Progenitor cell of endocrine pancreas (in vitro differentiated cells): ENCODE measurements at regions not wholly inside any gene's neighbourhood (a gene's known extent, or its start where the extent isn't known, plus 50 kb on each side); places are given as distances from the start of the nearest gene placed in this dataset.
A peak's percentile ranks its signal among the peaks of the same experiment; 100 is the strongest.

Source experiments
- DNase-seq: peaks from one replicate; pipeline ENCODE4 v3.0.0; 2021; ENCODE audit warnings: low spot score; ENCODE audit not compliant: unreplicated experiment
- H3K27ac Mint-ChIP-seq: 2 replicates; pipeline ENCODE4 v1.8.0; 2021; ENCODE audit warnings: mild to moderate bottlenecking, moderate library complexity, mixed read lengths
- H3K27me3 Mint-ChIP-seq: 2 replicates; pipeline ENCODE4 v1.8.0; 2021; ENCODE audit warnings: mixed read lengths
- H3K36me3 Mint-ChIP-seq: 2 replicates; pipeline ENCODE4 v1.8.0; 2022; ENCODE audit warnings: mixed read lengths; ENCODE audit not compliant: insufficient read depth
- H3K4me1 Mint-ChIP-seq: 2 replicates; pipeline ENCODE4 v1.8.0; 2021; ENCODE audit warnings: low read depth, mixed read lengths
- H3K4me3 Mint-ChIP-seq: 2 replicates; pipeline ENCODE4 v1.8.0; 2021; ENCODE audit warnings: low read depth, mild to moderate bottlenecking, moderate library complexity, mixed read lengths
- H3K9me3 Mint-ChIP-seq: 2 replicates; pipeline ENCODE4 v1.8.0; 2021; ENCODE audit warnings: low read depth, mixed read lengths
- CTCF ChIP-seq: fragments of 200-600 bp; sonication (generic); IDR thresholded peaks from one replicate; pipeline ENCODE4 v1.5.0; 2021; ENCODE audit warnings: antibody characterized with exemption, mild to moderate bottlenecking; ENCODE audit not compliant: unreplicated experiment

GRCh38 chr3:165283328-165283727 is 87.1 kb upstream of the SLITRK3 start:
- TF ChIP-seq CTCF: no peak
- no peak overlapping the region for H3K4me3 Mint-ChIP-seq
- no peak for DNase-seq
- no peak overlapping the region for H3K27ac Mint-ChIP-seq
- no peaks in the 10 kb centered on the region for H3K27me3 Mint-ChIP-seq
- H3K9me3 Mint-ChIP-seq: peaks cover 1% of the 10 kb centered on the region
- H3K4me1 Mint-ChIP-seq: peaks cover 9% of the 10 kb centered on the region
- no peaks in the 10 kb centered on the region for H3K36me3 Mint-ChIP-seq

GRCh38 chr3:165279471-165279870 is 83.3 kb upstream of the SLITRK3 start:
- peaks cover 9% of the 10 kb centered on the region for H3K4me1 Mint-ChIP-seq
- H3K27ac Mint-ChIP-seq: no peak overlapping the region
- peaks cover 17% of the 10 kb centered on the region for H3K9me3 Mint-ChIP-seq

GRCh38 chr3:165273411-165273810 is 77.2 kb upstream of the SLITRK3 start:
- H3K4me1 Mint-ChIP-seq: peaks cover 3% of the 10 kb centered on the region
- no peaks in the 10 kb centered on the region for H3K27me3 Mint-ChIP-seq
- no peaks in the 10 kb centered on the region for H3K36me3 Mint-ChIP-seq
- DNase-seq: no peak
- no peak for TF ChIP-seq CTCF
- H3K4me3 Mint-ChIP-seq: no peak overlapping the region
- no peak overlapping the region for H3K27ac Mint-ChIP-seq
- H3K9me3 Mint-ChIP-seq: peaks cover 21% of the 10 kb centered on the region

More at GRCh38 chr3:165279471-165279870, 83.3 kb upstream of the SLITRK3 start:
- no peaks in the 10 kb centered on the region for H3K36me3 Mint-ChIP-seq
- no peak overlapping the region for H3K4me3 Mint-ChIP-seq
- DNase-seq: no peak
- TF ChIP-seq CTCF: no peak
- H3K27me3 Mint-ChIP-seq: no peaks in the 10 kb centered on the region

GRCh38 chr3:165259541-165260193 is 63.5 kb upstream of the SLITRK3 start:
- Mint-ChIP-seq H3K27ac (peak overlapping the region; percentile 39), H3K4me3 (no peak overlapping the region), H3K9me3 (no peaks in the 10 kb centered on the region), H3K4me1 (peaks cover 2% of the 10 kb centered on the region), H3K27me3 (no peaks in the 10 kb centered on the region), H3K36me3 (no peaks in the 10 kb centered on the region)
- TF ChIP-seq CTCF: no peak
- DNase-seq: no peak

GRCh38 chr3:165256554-165257065 is 60.4 kb upstream of the SLITRK3 start:
- Mint-ChIP-seq H3K9me3 (no peaks in the 10 kb centered on the region), H3K36me3 (no peaks in the 10 kb centered on the region), H3K27ac (no peak overlapping the region), H3K27me3 (no peaks in the 10 kb centered on the region), H3K4me3 (no peak overlapping the region), H3K4me1 (peaks cover 2% of the 10 kb centered on the region)
- no peak for DNase-seq
- TF ChIP-seq CTCF: no peak
